ENCODE measurements at regions not wholly inside any gene's neighbourhood (a gene's known extent, or its start where the extent isn't known, plus 50 kb on each side); places are given as distances from the start of the nearest gene placed in this dataset.

DNA sequence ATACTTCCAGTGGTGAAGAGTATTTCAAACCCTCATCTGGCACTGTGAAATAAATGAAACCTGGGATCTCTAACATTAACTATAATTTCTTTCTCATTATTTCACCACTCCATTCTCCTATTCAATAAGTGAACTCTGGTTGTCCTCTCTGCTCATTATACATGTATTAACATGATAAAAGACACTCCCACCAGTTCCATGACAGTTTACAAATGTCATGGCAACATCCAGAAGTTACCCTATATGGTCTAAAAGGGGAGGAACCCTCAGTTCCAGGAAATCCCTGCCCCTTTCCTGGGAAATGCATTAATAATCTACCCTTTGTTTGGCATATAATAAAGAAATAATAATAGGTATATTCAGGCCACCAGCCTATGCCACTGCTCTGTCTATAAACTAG, 62.7 kb upstream of the BRINP3 start:
- Histone ChIP-seq H3K27me3 (ENCODE audit: insufficient read depth, low read length) (no peaks in the 10 kb centered on the region), H3K9ac (ENCODE audit: low read depth, low read length) (no peak overlapping the region), H3K4me1 (ENCODE audit: insufficient read depth, low read length) (0 out of 2 replicates have a peak, but pooled peaks cover 3% of the 10 kb centered on the region), H3K4me3 (ENCODE audit: low read length) (no peak overlapping the region), H3K9me3 (ENCODE audit: insufficient read depth, low read depth, low read length) (no peaks in the 10 kb centered on the region), H3K36me3 (ENCODE audit: insufficient read depth, low read length) (no peaks in the 10 kb centered on the region), H3K27ac (ENCODE audit: low read depth, low read length) (no peak overlapping the region)

- H3K4me3 ChIP-seq (ENCODE audit: low read length), result no peak overlapping the region
- H3K36me3 ChIP-seq (ENCODE audit: insufficient read depth, low read length), result no peaks in the 10 kb centered on the region
- no peak overlapping the region for H3K9ac ChIP-seq (ENCODE audit: low read depth, low read length)
- WGBS, result 13% methylated on average over 1 of the region's 1 CpG
- H3K27ac ChIP-seq (ENCODE audit: low read depth, low read length), result no peak overlapping the region
- peaks cover 3% of the 10 kb centered on the region; the same call in 1 of the 2 replicates for H3K27me3 ChIP-seq (ENCODE audit: insufficient read depth, low read length)
- H3K9me3 ChIP-seq (ENCODE audit: insufficient read depth, low read depth, low read length), result no peaks in the 10 kb centered on the region
- 0 out of 2 replicates have a peak, but pooled peaks cover 11% of the 10 kb centered on the region for H3K4me1 ChIP-seq (ENCODE audit: insufficient read depth, low read length)
Measured at GRCh38 chr1:190551638-190552037, 74.0 kb upstream of the BRINP3 start.

GRCh38 chr1:190560161-190560681, 82.6 kb upstream of the BRINP3 start:
- Histone ChIP-seq H3K27ac (ENCODE audit: low read depth, low read length) (no peak overlapping the region), H3K9me3 (ENCODE audit: insufficient read depth, low read depth, low read length) (no peaks in the 10 kb centered on the region), H3K9ac (ENCODE audit: low read depth, low read length) (no peak overlapping the region), H3K4me3 (ENCODE audit: low read length) (no peak overlapping the region), H3K27me3 (ENCODE audit: insufficient read depth, low read length) (no peaks in the 10 kb centered on the region), H3K4me1 (ENCODE audit: insufficient read depth, low read length) (no peaks in the 10 kb centered on the region), H3K36me3 (ENCODE audit: insufficient read depth, low read length) (no peaks in the 10 kb centered on the region)
- no CpG with 5 or more reads among the region's 1 CpG for WGBS

GRCh38 chr1:190563230-190563629, 85.6 kb upstream of the BRINP3 start:
- Histone ChIP-seq H3K4me1 (ENCODE audit: insufficient read depth, low read length) (no peaks in the 10 kb centered on the region), H3K27me3 (ENCODE audit: insufficient read depth, low read length) (no peaks in the 10 kb centered on the region), H3K27ac (ENCODE audit: low read depth, low read length) (no peak overlapping the region), H3K9ac (ENCODE audit: low read depth, low read length) (no peak overlapping the region), H3K9me3 (ENCODE audit: insufficient read depth, low read depth, low read length) (no peaks in the 10 kb centered on the region), H3K4me3 (ENCODE audit: low read length) (no peak overlapping the region), H3K36me3 (ENCODE audit: insufficient read depth, low read length) (no peaks in the 10 kb centered on the region)
- 96% methylated on average over 9 of the region's 9 CpGs for WGBS

- Histone ChIP-seq H3K4me1 (ENCODE audit: insufficient read depth, low read length) (no peaks in the 10 kb centered on the region), H3K27ac (ENCODE audit: low read depth, low read length) (no peak overlapping the region), H3K9ac (ENCODE audit: low read depth, low read length) (no peak overlapping the region), H3K9me3 (ENCODE audit: insufficient read depth, low read depth, low read length) (no peaks in the 10 kb centered on the region), H3K36me3 (ENCODE audit: insufficient read depth, low read length) (no peaks in the 10 kb centered on the region), H3K4me3 (ENCODE audit: low read length) (no peak overlapping the region), H3K27me3 (ENCODE audit: insufficient read depth, low read length) (no peaks in the 10 kb centered on the region)
- 87% methylated on average over 2 of the region's 2 CpGs for WGBS
Measured at GRCh38 chr1:190564117-190564516, 86.5 kb upstream of the BRINP3 start.

GRCh38 chr1:190578017-190578416, 100.4 kb upstream of the BRINP3 start:
- WGBS, result 97% methylated on average over 5 of the region's 5 CpGs
- no peaks in the 10 kb centered on the region for H3K4me1 ChIP-seq (ENCODE audit: insufficient read depth, low read length)
- no peaks in the 10 kb centered on the region for H3K36me3 ChIP-seq (ENCODE audit: insufficient read depth, low read length)
- H3K4me3 ChIP-seq (ENCODE audit: low read length), result no peak overlapping the region
- H3K9me3 ChIP-seq (ENCODE audit: insufficient read depth, low read depth, low read length), result no peaks in the 10 kb centered on the region
- no peak overlapping the region for H3K27ac ChIP-seq (ENCODE audit: low read depth, low read length)
- no peaks in the 10 kb centered on the region for H3K27me3 ChIP-seq (ENCODE audit: insufficient read depth, low read length)
- H3K9ac ChIP-seq (ENCODE audit: low read depth, low read length), result no peak overlapping the region

GRCh38 chr1:190578526-190578925, 100.9 kb upstream of the BRINP3 start:
- Histone ChIP-seq H3K9ac (ENCODE audit: low read depth, low read length) (no peak overlapping the region), H3K9me3 (ENCODE audit: insufficient read depth, low read depth, low read length) (no peaks in the 10 kb centered on the region), H3K27me3 (ENCODE audit: insufficient read depth, low read length) (no peaks in the 10 kb centered on the region), H3K36me3 (ENCODE audit: insufficient read depth, low read length) (no peaks in the 10 kb centered on the region), H3K27ac (ENCODE audit: low read depth, low read length) (no peak overlapping the region), H3K4me1 (ENCODE audit: insufficient read depth, low read length) (no peaks in the 10 kb centered on the region), H3K4me3 (ENCODE audit: low read length) (no peak overlapping the region)
- 94% methylated on average over 5 of the region's 6 CpGs for WGBS

DNA sequence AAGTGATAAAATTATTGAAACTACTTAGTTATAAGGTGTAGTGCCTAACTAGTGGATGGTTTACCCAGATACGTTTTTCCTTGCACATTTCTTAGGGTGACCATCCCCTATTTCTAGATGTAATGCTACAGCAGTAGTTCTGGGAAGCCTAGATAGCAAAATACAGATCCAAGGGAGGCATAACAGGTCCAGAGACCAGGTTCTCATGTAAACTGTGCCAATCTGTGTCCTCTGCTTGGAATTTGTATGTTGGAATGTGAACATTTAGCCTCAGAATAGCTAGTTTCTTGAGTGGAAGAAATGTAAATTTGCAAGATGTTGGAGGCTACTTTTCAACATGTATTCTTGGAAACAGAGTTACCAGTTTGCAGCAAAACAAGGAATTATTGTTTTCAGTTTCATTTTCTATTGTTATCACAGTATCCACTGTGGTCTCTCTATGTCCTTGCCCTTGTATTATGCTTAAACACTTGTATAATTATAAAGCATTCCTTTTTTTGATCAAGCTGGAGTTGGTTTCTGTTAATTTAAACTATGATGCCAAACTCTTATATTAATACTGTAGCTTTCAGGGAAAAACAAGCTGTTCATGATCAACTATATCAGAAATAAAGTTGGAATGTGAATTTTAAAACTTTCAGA, 102.0 kb upstream of the BRINP3 start:
- Histone ChIP-seq H3K9ac (ENCODE audit: low read depth, low read length) (no peak overlapping the region), H3K27ac (ENCODE audit: low read depth, low read length) (no peak overlapping the region), H3K27me3 (ENCODE audit: insufficient read depth, low read length) (no peaks in the 10 kb centered on the region), H3K36me3 (ENCODE audit: insufficient read depth, low read length) (no peaks in the 10 kb centered on the region), H3K4me3 (ENCODE audit: low read length) (no peak overlapping the region), H3K9me3 (ENCODE audit: insufficient read depth, low read depth, low read length) (no peaks in the 10 kb centered on the region), H3K4me1 (ENCODE audit: insufficient read depth, low read length) (no peaks in the 10 kb centered on the region)
- WGBS, result 76% methylated on average over 1 of the region's 1 CpG

DNA sequence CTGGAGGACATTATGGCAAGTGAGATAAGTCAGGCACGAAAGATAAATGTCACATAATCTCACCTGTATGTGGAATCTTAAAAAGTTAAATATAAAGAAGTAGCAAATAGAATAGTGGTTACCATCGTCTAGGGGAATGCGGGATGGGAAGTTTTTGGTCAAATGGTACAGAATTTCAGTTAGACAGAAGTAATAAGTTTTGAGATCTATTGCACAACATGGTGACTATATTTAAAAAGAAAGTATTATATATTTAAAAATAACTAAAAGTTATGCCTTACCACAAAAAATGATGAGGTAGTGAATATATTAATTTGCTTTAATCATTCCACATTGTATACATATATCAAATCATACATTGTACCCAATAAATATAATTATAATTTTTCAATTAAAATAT, 106.2 kb upstream of the BRINP3 start:
- 94% methylated on average over 3 of the region's 3 CpGs for WGBS
- no peaks in the 10 kb centered on the region for H3K27me3 ChIP-seq (ENCODE audit: insufficient read depth, low read length)

DNA sequence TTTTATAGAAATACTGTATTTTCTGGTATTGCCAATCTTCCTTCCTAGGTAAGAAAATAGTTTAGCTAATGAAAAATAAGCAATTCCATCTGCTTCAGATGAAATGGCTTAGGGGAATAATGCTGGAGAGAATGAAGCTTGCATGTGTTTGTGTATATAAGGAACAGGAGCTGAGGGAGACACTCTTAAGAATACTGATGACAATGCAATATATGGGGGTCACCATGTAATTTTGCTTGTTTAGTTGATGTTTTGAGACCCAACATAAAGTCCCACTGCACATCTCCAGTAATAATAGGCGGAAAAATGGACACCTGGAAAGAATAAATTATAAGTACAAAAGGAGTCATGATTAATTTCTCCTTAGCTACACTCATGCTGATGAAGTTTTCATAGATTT, 110.8 kb upstream of the BRINP3 start:
- WGBS, result no CpG with 5 or more reads among the region's 1 CpG
- Histone ChIP-seq H3K36me3 (ENCODE audit: insufficient read depth, low read length) (no peaks in the 10 kb centered on the region), H3K4me1 (ENCODE audit: insufficient read depth, low read length) (no peaks in the 10 kb centered on the region), H3K9ac (ENCODE audit: low read depth, low read length) (no peak overlapping the region), H3K27ac (ENCODE audit: low read depth, low read length) (no peak overlapping the region), H3K4me3 (ENCODE audit: low read length) (no peak overlapping the region), H3K27me3 (ENCODE audit: insufficient read depth, low read length) (no peaks in the 10 kb centered on the region), H3K9me3 (ENCODE audit: insufficient read depth, low read depth, low read length) (no peaks in the 10 kb centered on the region)

More for the DNA sequence above, 106.2 kb upstream of the BRINP3 start:
- H3K4me3 ChIP-seq (ENCODE audit: low read length), result no peak overlapping the region
- no peak overlapping the region for H3K27ac ChIP-seq (ENCODE audit: low read depth, low read length)
- H3K9me3 ChIP-seq (ENCODE audit: insufficient read depth, low read depth, low read length), result no peaks in the 10 kb centered on the region
- no peaks in the 10 kb centered on the region for H3K4me1 ChIP-seq (ENCODE audit: insufficient read depth, low read length)
- no peak overlapping the region for H3K9ac ChIP-seq (ENCODE audit: low read depth, low read length)
- H3K36me3 ChIP-seq (ENCODE audit: insufficient read depth, low read length), result no peaks in the 10 kb centered on the region

- Histone ChIP-seq H3K4me3 (ENCODE audit: low read length) (no peak overlapping the region), H3K27me3 (ENCODE audit: insufficient read depth, low read length) (peaks cover 18% of the 10 kb centered on the region), H3K4me1 (ENCODE audit: insufficient read depth, low read length) (no peaks in the 10 kb centered on the region), H3K36me3 (ENCODE audit: insufficient read depth, low read length) (no peaks in the 10 kb centered on the region), H3K9me3 (ENCODE audit: insufficient read depth, low read depth, low read length) (no peaks in the 10 kb centered on the region), H3K9ac (ENCODE audit: low read depth, low read length) (no peak overlapping the region), H3K27ac (ENCODE audit: low read depth, low read length) (no peak overlapping the region)
- WGBS, result 65% methylated on average over 2 of the region's 2 CpGs
Measured at GRCh38 chr1:190595438-190595837, 117.8 kb upstream of the BRINP3 start.

DNA sequence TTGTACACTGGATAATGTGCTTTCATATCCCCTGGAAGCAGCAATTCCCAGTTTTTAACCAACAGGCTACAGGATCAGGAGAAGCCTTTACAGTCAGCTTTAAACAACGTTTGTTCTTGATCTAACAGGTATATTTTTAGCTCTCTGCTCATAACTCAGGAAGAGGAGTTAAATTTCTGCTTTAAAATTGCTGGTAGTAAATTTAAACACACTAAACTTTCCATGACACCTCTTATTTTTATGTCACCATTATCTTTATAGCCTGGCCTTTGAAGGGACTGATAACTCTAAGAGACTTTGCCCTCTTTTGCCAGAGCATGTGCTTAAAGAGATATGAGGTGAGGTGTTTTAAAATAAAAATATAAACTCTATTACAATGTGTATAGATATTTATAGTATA, 119.6 kb upstream of the BRINP3 start:
- WGBS, result 100% methylated on average over 1 of the region's 1 CpG
- Histone ChIP-seq H3K27me3 (ENCODE audit: insufficient read depth, low read length) (peaks cover 18% of the 10 kb centered on the region), H3K9me3 (ENCODE audit: insufficient read depth, low read depth, low read length) (no peaks in the 10 kb centered on the region), H3K36me3 (ENCODE audit: insufficient read depth, low read length) (no peaks in the 10 kb centered on the region), H3K4me3 (ENCODE audit: low read length) (no peak overlapping the region), H3K27ac (ENCODE audit: low read depth, low read length) (no peak overlapping the region), H3K9ac (ENCODE audit: low read depth, low read length) (no peak overlapping the region), H3K4me1 (ENCODE audit: insufficient read depth, low read length) (no peaks in the 10 kb centered on the region)

Measured in HUES64 (cell line).